GM21515 (cell line): ENCODE measurements at regions not wholly inside any gene's neighbourhood (a gene's known extent, or its start where the extent isn't known, plus 50 kb on each side); places are given as distances from the start of the nearest gene placed in this dataset.
"Not testable (repeated sequence)": the region's sequence is repeated elsewhere in the genome, so short reads cannot be mapped to it uniquely, and the experiment has no call there.

Experiments
- ATAC-seq: cut with Tn5 transposase; IDR thresholded peaks from one replicate; pipeline ENCODE4 v1.9.1; 2021; ENCODE audit not compliant: unreplicated experiment

DNA sequence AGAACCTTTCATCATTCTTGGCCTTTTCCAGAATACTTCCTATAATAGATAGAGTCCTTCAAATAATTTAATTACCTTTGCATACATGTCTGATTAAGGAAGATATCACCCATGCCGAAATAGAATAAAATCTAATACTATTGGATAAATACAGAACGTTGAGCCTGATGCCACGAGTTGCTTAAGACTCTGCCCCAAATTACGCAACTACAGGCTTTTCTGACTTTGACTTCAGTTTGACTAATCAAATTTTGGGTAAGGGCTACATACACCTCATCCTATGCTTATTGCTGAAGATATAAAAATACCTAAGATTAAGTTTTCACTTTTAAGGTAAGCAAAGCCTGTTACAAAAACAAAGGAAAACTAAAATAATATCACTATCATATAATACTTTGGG lies 1065.1 kb upstream of the NRXN1 start:
- no peak for ATAC-seq

DNA sequence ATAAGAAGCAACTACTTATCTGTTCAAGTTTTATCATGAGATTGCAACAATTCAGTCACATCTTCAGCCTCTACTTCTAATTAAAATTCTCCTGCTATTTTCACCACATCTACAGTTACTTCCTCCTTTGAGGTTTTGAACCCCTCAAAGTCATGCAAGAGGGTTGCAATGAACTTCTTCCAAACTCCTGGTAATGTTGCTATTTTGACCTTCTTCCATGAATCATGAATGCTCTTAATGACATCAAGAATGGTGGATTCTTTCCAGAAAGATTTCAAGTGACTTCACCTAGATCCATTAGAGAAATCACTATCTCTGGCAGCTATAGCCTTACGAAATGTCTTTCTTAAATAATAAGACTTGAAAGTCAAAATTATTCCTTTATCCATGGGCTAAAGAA lies 1052.8 kb upstream of the NRXN1 start:
- no peak for ATAC-seq

DNA sequence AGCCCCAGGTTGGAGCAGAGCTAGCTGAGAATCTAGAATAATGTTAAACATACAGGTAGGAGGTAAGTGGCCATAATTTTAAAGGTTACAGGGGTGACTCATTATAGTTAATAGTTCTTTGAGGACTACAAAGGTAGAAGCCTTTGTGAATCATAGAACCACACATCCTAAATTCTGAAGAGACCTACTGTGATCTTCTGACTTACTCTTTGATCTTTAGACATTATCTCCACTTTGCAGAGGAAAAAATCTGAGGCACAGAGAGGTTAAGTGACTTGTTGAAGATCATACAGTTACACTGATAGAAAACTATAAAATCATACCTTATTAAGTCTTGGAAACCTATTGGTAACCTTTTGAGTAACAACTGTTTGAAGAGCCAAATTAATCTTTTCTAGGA lies 1051.3 kb upstream of the NRXN1 start:
- no peak for ATAC-seq

DNA sequence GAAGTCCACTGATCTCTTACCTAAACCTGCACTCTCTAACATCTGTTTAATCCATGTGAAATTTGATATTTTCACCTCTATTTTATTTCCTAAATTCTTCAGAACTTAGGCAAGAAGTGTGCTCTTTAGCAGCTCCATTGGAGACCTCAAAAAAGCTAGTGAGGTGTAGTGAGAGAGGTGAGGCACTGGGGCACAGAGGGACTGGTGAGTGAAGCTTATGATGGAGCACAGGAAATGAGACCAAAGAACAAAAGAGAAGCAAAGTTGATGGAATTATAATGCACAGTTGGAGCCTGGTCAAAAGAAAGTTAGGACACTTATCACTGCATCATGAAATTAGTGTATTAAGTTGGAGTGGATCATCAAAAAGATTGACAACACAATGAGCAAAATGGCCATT lies 1050.7 kb upstream of the NRXN1 start:
- no peak for ATAC-seq

DNA sequence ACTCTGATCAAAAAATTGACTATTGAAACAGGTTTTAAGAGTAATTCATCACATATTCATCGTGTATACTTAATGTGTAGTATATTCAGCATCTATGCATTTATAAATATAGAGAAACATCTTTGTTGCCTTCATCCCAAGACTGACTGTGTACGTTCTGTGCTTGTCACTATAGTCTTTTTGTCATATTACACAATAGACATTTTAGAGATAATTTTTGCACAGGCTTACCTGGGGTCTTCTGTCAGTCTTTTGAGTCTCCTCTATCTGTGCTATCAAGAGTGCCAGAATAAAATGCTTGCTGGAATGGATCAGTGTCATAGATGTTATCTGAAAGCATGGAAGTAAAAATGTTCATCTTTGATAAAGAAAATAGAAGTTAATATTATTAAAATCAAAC lies 1047.7 kb upstream of the NRXN1 start:
- no peak for ATAC-seq

DNA sequence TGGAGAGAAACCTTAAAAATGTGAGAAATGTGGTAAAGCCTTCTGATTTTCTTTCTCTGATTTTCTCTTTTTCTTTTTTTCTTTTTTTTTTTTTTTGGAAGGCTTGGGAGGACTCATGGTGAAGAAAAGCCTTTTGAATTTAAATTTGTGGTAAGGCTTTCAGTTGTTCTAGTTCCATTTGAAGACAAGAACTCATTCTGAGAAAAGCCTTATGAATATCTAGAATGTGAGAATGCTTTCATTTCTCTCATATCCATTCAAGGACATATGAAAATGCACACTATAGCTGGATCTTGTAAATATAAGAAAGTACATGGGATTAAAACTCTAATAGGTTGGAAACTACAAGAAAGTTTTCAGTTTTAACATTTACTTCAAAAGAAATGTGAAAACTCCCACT lies 1045.2 kb upstream of the NRXN1 start:
- no peak for ATAC-seq

DNA sequence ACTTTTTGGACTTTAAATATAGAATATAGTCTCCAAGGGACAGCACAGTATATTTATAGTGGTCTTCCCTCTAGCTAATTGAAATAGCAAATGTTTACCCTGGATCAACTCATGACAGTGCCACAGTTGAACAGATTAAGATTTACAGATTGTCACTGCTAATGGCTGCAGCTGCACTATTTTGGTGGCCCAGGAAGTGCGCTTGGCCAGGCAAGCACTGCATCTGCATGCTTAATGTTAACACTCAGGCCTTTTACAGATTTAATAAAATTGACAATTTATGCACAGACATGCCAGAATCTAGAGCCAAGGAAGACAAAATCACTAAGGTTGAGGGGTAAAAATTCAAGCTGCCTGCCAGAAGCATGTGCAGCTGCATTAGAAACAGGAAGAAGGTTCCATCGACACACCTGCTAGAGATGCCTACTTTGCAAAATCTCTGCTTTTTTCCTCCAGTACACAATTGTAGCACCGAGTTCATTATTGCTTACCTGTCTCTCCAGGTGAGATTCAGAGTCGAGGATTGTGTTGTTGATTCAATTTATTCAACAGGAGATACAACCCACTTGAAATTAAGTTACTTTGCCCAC lies 1042.3 kb upstream of the NRXN1 start:
- no peak for ATAC-seq

DNA sequence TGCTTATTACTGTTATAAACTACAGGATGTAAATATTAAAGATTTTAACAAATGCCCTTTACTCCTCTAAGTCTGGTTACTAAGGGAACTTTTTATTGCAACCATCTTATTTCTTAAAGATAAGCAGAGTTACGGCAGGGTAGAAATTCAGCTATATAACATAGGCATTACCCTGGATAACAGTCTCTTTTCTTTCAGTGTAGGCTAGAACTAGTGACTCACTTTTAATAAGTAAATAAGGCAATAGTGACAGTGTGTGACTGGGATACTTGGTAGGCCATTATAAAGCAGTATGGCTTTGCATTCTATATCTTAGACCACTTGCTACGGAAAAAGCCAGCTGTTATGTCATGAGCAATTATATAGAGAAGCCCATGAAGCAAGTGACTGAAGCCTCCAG lies 1041.0 kb upstream of the NRXN1 start:
- ATAC-seq = no peak

DNA sequence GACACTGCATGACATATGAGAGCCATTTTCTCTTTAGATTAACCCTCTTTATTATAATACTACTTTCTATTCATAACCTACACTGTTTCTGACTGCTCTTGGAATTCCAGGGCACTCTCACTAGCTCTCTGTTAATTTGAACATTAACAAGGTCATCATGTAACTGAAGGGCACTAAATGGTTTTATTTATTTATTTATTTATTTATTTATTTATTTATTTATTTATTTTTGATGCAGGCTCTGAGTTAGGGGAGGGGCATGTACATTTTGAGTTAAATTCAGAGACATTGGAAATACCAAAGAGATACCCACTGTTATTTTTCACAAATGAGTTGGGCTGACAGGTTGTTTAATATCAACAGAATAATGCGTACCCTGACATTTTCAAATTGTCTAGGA lies 1038.7 kb upstream of the NRXN1 start:
- ATAC-seq = no peak

DNA sequence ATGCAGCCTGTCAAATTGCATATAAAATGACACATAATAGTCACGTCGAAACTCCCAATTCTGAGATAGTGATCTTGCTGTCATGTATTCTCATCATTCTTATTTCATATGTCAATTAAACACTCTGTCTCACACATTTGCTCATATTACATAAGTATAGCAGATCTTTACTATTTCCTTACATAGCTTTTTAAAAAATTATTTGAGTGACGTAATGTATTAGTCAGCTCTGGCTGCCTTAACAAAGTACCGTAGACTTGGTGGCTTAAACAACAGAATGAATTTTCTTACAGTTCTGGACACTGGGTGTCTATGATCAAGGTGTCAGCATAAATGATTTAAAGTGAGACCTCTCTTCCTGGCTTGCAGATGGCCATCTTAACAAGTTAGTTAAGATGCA lies 1032.3 kb upstream of the NRXN1 start:
- ATAC-seq = no peak

DNA sequence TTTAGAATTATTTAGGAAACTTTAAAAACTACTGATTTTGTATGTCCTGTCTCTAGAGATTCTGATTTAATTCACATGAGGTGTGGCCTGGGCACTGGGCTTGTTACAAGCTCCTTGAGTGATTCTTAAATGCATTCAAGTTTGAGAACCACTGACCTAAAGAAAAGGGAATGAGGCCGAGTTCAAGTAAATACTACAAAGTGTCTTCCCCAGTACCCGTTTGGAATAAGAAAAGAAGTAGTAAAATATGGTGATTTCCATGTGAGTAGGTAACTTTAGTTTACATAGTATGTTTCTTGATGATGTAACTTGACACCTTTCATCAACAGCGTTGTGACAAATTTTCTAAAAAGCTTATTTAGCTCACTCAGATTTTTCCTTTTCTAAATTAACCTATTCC lies 1022.9 kb upstream of the NRXN1 start:
- no peak for ATAC-seq

DNA sequence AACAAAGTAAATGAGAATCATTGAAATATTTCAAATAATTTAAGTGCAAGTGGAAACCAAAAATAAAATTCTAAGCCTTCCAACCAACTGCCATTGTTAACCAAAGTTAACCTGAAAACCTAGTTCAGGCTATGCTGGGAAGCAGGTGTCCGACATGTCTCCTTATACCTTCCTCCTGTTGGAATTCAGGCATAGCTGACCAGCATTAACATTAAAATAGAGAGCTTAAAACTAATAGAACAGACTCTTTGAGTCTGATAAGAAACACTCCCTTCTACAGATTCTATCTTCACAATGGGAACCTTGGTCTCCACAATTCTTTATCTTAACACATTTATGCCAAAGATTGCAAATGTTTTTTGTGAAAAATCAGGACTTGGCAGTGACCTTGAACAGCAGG lies 1004.9 kb upstream of the NRXN1 start:
- ATAC-seq = no peak

DNA sequence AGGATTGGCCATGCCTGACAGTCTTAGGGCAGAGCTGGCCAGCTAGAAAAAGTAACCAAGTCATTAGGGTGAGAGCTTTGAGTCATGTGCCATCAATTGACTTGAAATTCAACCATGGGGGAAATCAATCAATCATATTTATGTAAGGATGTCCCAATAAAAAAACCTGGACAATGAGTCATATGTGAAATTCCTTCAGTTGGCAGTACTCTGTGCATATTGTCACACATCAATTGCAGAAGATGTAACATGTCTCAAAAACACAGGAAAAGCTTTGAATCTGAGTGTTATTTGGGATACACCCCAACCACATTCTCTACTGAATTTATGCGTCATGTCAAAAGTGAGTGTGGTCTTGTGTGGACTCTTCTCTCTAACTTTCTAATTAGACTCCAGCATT lies 1004.1 kb upstream of the NRXN1 start:
- no peak for ATAC-seq

DNA sequence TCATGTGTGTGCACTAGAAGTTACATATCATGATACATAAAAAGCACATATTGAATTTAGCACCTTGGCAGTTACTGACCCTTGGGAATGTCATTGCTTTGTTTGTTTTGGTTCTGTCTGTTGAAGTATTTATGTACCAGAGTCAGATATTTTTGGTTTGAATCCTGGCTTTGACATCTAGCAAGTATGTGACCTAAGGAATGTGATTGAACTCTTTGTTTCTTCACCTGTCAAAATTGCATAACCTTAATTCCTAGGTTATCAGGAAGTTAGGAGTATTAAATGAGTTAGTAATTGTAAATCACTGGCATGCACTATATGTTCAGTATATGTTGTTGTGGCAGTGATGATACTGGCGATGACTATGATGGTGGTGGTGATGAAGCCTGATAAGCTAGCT lies 1003.5 kb upstream of the NRXN1 start:
- ATAC-seq = no peak

DNA sequence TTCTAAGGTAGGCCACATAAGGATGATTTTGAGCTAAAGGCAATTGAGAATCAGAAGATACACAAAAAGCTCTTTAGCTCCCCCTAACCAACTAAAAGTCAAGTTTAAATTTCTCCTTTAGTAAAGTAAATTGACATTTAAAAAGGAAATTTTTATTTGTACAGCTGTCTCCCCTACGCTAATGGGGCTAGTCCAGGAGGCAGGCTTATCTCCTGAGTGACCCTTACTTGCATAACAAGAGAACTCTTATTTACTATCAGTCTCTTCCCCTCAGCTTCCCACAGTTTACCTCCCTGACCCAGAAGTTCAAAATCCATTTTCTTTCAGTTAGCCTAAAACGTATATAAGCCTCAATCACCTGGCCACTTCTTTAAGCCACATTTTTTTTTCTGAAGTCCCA lies 1002.8 kb upstream of the NRXN1 start:
- ATAC-seq = no peak

DNA sequence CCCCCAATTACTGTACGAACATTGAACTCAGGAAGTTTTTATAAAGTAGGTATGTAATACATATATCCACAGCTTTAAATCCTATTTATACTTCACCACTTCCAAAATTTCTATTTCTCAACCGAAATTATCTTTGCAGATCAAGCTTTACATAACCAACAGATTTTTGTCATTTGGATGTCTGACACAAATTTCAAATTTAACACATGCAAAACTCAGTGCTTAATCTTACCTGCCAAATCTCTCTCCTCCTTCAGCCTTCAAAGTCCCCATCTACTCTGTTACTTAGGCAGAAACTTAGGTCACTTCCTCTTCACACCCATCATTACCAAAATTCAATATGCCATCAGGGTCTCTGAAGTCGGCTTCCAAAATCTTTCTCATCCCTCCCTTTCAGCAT lies 990.1 kb upstream of the NRXN1 start:
- ATAC-seq = no peak

DNA sequence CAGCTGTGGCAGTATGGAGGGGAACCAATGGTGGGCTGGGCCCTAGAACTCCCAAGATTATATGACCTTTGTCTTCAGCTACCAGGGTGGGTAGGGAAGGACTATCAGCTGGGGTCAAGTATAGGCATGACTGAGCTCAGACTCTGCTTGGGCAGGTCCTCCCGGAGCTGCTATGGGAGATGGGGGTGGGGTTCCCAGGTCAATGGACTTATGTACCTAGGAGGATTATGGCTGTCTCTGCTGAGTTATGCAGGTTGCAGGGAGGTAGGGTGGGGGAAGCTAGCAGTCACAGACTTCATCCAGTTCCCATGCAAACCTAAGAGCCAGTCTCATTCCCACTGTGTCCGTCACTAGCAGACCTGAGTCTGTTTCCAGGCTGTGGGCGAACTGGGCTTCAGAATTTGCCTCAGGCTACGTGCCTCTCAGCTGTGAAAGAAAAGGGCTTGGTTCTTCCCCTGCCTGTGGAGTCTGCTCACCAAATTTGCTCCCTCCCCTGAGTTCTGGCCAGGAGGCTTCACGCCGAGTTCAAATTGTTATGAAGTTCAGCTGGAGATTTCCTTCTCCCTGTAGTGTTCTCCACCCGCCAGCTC lies 985.8 kb upstream of the NRXN1 start:
- ATAC-seq = no peak

DNA sequence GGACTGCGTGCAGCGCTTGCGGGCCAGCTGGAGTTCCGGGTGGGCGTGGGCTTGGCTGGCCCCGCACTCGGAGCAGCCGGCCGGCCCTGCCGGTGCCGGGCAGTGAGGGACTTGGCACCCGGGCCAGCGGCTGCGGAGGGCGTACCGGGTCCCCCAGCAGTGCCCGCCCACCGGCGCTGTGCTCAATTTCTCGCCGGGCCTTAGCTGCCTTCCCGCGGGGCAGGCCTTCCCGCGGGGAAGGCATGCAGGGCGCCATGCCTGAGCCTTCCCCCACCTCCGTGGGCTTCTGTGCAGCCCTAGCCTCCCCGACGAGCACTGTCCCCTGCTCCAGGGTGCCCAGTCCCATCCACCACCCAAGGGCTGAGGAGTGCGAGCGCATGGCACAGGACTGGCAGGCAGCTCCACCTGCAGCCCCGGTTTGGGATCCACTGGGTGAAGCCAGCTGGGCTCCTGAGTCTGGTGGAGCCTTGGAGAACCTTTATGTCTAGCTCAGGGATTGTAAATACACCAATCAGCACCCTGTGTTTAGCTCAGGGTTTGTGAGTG lies 975.0 kb upstream of the NRXN1 start:
- not testable (repeated sequence) for ATAC-seq

DNA sequence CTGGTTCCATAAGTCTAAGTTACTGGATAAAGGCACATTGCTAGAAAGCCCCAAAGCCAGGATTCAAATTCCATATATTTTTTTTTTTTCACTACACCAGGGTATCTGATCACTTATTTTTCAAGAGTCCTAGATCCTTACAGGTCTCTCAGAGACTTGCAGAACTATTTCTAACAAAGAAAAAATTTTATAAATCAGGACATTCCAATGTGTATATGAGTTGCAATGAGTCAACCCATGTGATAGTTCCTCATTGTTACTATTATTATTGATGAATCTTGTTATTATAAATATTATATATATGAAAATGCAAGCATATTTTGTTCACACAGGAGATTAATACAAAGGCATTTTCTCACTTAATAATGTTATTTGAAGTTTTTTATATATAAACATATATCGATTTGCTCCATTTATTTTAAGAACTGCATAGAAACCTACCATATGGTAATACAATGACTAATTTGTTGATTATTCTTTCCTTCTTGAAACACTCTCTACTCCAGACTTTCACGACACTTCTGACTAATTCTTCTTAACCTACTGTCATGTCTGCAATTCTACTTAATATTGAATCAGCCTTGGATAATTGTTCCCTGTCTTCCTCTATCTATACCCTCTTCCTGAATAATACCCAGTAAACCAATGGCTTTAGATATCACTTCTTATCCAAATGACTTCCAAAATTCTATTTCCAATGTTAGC lies 968.4 kb upstream of the NRXN1 start:
- ATAC-seq = no peak

DNA sequence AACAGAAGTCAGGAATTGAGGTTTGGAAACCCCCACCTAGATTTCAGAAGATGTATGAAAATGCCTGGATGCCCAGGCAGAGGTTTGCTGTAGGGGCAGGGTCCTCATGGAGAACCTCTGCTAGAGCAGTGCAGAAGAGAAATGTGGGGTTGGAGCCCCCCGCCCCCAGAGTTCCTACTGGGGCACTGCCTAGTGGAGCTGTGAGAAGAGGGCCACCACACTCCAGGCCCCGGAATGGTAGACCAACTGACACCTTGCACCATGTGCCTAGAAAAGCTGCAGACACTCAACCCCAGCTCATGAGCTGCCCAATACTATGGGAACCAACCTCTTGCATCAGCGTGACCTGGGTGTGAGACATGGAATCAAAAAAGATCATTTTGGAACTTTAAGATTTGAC lies 967.0 kb upstream of the NRXN1 start:
- no peak for ATAC-seq

DNA sequence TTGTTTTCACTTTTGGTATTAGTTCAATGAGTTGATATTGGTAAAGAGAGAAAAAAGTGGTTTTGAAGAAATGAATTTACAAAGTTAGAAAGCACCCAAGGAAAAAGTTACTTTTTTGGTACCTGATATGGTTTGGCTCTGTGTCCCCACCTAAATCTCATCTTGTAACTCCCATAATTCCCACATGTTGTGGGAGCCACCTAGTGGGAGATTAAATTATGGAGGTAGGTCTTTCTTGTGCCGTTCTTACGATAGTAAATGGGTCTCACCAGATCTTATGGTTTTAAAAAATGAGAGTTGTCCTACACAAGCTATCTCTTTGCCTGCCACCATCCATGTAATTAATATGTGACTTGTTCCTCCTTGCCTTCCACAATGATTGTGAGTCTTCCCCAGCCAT lies 965.6 kb upstream of the NRXN1 start:
- ATAC-seq = no peak

DNA sequence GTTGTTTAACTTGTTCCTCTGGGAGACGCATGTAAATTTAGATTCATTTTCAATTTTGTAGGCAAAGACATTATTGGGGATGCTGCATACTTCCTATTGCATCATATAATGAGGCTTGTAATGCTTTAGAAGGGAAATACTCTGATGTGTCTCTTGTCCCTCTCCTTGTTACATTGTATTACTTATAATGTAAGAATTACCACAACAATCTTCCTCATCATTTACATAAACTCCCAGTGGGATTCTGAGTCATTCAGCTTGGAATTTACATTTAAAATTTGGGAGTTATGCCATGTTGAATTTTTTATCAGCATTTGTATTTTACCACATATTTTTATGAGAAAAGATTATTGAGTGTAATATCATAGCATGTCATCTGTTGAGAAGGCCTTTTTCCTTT lies 963.4 kb upstream of the NRXN1 start:
- ATAC-seq = no peak
